Stimulated activated memory B cell treated with anti-CD40 and anti-IgM and Interleukin-4, amounts not matched to agents 10 μg/mL and 1 μg/mL and 100 μg/mL, for 72 hours (primary cell): ENCODE measurements at regions not wholly inside any gene's neighbourhood (a gene's known extent, or its start where the extent isn't known, plus 50 kb on each side); places are given as distances from the start of the nearest gene placed in this dataset.
A peak's percentile ranks its signal among the peaks of the same experiment; 100 is the strongest.
"Not testable (repeated sequence)": the region's sequence is repeated elsewhere in the genome, so short reads cannot be mapped to it uniquely, and the experiment has no call there.

ENCODE experiments used
- ATAC-seq: fragments of 150-1000 bp; cut with Tn5 transposase; 2 replicates; pipeline ENCODE4 v1.10.0; 2021
- H3K27ac Mint-ChIP-seq: one replicate; pipeline ENCODE4 v1.8.0; 2022; ENCODE audit warnings: mild to moderate bottlenecking, mixed read lengths
- H3K27me3 Mint-ChIP-seq: one replicate; pipeline ENCODE4 v1.8.0; 2022; ENCODE audit warnings: mixed read lengths
- H3K36me3 Mint-ChIP-seq: one replicate; pipeline ENCODE4 v1.8.0; 2022; ENCODE audit warnings: mixed read lengths
- H3K4me1 Mint-ChIP-seq: one replicate; pipeline ENCODE4 v1.8.0; 2022; ENCODE audit warnings: mixed read lengths
- H3K4me3 Mint-ChIP-seq: one replicate; pipeline ENCODE4 v1.8.0; 2022; ENCODE audit warnings: mild to moderate bottlenecking, moderate library complexity, mixed read lengths
- H3K9me3 Mint-ChIP-seq: one replicate; pipeline ENCODE4 v1.8.0; 2022; ENCODE audit warnings: mixed read lengths

DNA sequence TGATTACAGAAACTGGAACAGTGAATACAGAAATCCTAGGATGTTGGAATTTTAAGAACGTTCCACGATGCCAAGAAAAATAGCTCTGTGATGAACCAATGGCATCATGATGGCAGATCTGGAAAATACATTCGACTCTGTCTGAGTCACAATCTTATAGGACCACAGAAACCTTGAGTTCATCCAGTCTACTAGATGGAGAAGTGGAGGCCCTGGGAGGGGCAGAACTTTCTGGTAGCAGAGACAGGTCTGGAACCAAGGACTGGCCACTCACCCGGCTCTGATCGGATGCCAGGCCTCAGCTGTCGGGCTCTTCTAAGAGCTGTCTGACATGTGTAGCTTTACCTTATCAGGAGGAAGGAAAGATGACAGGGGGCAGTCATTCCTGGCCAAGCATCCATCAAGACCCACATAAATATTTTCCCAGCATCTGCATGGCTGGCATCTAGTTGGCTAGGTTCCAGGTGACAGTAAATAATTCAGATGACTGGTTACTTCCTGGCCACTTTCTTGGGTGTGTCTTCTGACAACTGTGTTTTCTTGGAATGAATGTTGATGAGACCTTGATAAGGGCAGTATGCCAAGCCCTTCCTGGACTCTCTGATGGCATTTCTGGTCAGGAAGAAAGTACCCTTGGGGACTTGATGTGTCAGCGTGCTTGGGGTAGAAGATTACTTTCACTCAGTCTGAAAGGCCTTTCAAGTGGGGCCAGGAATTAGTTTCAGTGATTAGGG is 72.6 kb upstream of the TRABD2B start:
- Mint-ChIP-seq H3K9me3 (no peaks in the 10 kb centered on the region), H3K4me3 (no peak overlapping the region), H3K4me1 (no peaks in the 10 kb centered on the region), H3K36me3 (no peaks in the 10 kb centered on the region), H3K27me3 (peaks cover 14% of the 10 kb centered on the region), H3K27ac (no peak overlapping the region)
- ATAC-seq, result no peak

DNA sequence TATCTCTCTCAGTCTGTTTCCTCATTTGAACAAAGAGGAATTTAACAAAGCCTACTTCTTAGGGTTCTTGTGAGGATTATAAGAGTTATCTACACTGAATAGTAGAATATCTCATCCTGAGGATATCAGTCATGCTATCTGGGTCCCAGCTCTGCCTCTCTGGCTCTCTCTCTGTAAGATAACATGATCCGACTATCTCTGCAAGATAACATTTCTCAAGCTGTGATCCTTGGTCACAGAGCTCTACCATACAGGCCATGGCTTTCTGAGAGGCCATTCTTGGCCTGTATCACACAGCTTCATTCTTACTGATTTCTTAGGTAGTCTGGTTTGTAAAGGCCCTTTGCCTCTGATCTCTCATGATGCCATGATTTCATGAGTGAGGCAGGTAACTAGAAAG is 71.0 kb upstream of the TRABD2B start:
- Mint-ChIP-seq H3K27ac (no peak overlapping the region), H3K4me3 (no peak overlapping the region), H3K4me1 (no peaks in the 10 kb centered on the region), H3K36me3 (no peaks in the 10 kb centered on the region), H3K9me3 (no peaks in the 10 kb centered on the region), H3K27me3 (peaks cover 14% of the 10 kb centered on the region)
- ATAC-seq, result no peak

- peaks cover 6% of the 10 kb centered on the region for H3K27me3 Mint-ChIP-seq
- no peak for ATAC-seq
- no peaks in the 10 kb centered on the region for H3K36me3 Mint-ChIP-seq
- no peaks in the 10 kb centered on the region for H3K4me1 Mint-ChIP-seq
- no peaks in the 10 kb centered on the region for H3K9me3 Mint-ChIP-seq
- H3K4me3 Mint-ChIP-seq, result no peak overlapping the region
- no peak overlapping the region for H3K27ac Mint-ChIP-seq
Observed at GRCh38 chr1:48066936-48067335, 69.8 kb upstream of the TRABD2B start.

GRCh38 chr1:48064693-48065092 is 67.5 kb upstream of the TRABD2B start:
- not testable (repeated sequence) for H3K4me3 Mint-ChIP-seq, ATAC-seq, H3K4me1 Mint-ChIP-seq, H3K9me3 Mint-ChIP-seq, H3K27me3 Mint-ChIP-seq, H3K27ac Mint-ChIP-seq, H3K36me3 Mint-ChIP-seq

GRCh38 chr1:48062353-48062752 is 65.2 kb upstream of the TRABD2B start:
- Mint-ChIP-seq H3K27me3 (no peaks in the 10 kb centered on the region), H3K27ac (no peak overlapping the region), H3K4me3 (no peak overlapping the region), H3K9me3 (no peaks in the 10 kb centered on the region), H3K36me3 (no peaks in the 10 kb centered on the region), H3K4me1 (no peaks in the 10 kb centered on the region)
- no peak for ATAC-seq

- ATAC-seq, result peak; percentile 50
- H3K27ac Mint-ChIP-seq, result no peak overlapping the region
- H3K36me3 Mint-ChIP-seq, result no peaks in the 10 kb centered on the region
- H3K4me3 Mint-ChIP-seq, result no peak overlapping the region
- no peaks in the 10 kb centered on the region for H3K9me3 Mint-ChIP-seq
- no peaks in the 10 kb centered on the region for H3K27me3 Mint-ChIP-seq
- no peaks in the 10 kb centered on the region for H3K4me1 Mint-ChIP-seq
Observed at GRCh38 chr1:48061162-48062136, 64.3 kb upstream of the TRABD2B start.

- Mint-ChIP-seq H3K27ac (no peak overlapping the region), H3K27me3 (no peaks in the 10 kb centered on the region), H3K9me3 (no peaks in the 10 kb centered on the region), H3K4me3 (no peak overlapping the region), H3K36me3 (no peaks in the 10 kb centered on the region), H3K4me1 (no peaks in the 10 kb centered on the region)
- no peak for ATAC-seq
Observed at GRCh38 chr1:48059289-48059688, 62.1 kb upstream of the TRABD2B start.

DNA sequence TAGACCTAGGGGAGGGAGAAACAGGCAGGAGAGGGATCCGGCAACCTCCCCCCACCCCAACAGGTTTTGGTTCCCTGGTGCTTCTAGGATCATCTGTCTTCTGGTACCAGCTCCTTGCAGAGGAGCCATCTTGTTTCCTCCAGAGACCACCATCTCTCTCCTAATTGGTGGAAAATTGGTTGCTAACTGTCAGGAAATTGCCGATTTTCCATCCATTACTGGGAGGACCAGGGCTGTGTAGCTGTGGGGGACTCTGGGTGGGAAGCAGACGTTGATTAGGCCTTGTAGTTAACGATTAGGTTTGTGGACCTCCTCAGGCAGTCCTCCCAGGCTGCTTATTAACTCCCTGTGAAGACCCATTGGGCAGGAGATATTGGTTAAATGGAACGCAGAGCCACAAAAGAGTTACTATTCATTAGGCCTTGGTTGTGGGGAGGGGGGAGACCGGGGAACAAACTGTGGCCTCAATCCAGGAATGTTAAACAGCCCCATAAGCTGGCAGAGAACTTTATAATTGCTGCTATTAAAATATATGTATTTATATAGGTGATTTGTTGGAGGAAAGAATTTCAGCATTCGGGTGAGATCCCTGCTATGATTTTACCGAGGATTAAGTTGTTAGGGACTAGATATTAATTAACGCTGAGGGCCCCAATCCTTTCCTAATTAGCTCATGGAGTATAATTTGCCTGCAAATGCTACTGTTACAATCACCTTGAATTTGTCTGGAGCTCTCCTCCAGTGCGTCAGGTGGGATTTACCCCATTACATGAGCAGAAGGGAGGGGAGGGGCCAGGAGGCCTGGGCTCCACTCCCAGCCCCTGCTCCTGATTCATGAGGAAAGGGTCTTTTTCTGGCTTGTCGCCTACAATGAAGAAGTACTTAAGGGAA is 61.2 kb upstream of the TRABD2B start:
- H3K4me1 Mint-ChIP-seq, result no peaks in the 10 kb centered on the region
- no peaks in the 10 kb centered on the region for H3K27me3 Mint-ChIP-seq

DNA sequence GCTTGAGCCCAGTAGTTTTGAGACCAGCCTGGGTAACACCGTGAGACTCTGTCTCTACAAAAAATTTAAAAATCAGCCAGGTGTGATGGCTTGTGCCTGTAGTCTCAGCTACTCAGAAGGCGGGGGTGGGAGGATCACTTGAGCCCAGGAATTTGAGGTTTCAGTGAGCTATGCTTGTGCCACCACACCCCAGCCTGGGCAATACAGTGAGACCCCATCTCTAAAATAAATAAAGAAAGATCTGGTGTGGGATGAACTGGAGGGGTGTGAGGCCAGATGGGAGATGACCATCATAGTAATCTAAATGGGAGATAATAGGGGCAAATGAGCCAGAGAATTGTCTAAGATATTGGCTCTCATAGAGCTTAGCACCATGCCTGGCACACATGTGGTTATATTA is 60.1 kb upstream of the TRABD2B start:
- Mint-ChIP-seq H3K4me1 (no peaks in the 10 kb centered on the region), H3K36me3 (no peaks in the 10 kb centered on the region), H3K27me3 (no peaks in the 10 kb centered on the region), H3K4me3 (no peak overlapping the region), H3K27ac (no peak overlapping the region), H3K9me3 (no peaks in the 10 kb centered on the region)
- no peak for ATAC-seq

More for the DNA sequence above, 61.2 kb upstream of the TRABD2B start:
- Mint-ChIP-seq H3K4me3 (no peak overlapping the region), H3K36me3 (no peaks in the 10 kb centered on the region), H3K9me3 (no peaks in the 10 kb centered on the region), H3K27ac (no peak overlapping the region)
- no peak for ATAC-seq

DNA sequence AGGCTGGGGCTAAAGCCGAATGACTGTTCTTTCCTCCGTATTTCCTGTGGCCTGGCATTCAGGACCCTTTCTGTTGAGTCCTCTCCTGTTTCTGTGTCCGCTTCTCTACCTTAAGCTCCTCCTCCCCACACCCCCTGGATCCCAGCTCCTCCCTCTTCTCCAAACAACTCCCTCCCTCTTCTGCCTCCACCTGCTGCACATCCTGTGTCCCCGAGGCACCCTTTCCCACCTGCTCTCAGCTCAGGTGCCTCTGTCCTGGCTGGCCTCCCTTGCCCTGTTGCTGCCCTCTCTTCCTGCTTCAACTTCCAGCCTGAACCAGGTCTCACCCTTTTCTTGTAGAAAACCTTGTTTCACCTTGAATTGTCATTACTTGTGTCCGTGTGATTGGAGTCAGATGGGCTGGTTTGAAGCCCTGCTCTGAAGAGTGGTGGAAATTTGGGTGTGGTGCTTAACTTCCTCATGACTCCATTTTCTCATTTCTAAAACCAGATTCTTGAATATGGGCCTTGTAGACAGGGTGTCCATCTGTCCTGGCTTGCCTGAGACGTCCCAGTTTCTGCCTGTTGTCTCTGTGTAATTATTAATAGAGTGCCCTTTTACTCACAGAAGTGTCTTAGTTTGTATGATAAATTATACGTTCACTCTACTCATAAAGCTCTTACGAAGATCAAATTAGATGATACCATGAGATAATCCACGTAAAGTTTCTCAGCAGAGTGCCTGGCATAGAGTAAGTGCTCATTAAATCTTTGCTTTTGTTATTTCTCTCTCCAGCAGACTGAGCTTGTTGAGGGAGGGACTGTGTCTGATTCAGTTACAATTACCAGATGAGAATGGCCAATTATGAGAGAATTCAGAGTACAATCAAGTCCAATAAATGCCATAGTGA is 58.9 kb upstream of the TRABD2B start:
- no peaks in the 10 kb centered on the region for H3K27me3 Mint-ChIP-seq
- H3K4me3 Mint-ChIP-seq, result no peak overlapping the region
- H3K9me3 Mint-ChIP-seq, result no peaks in the 10 kb centered on the region
- no peak overlapping the region for H3K27ac Mint-ChIP-seq
- no peaks in the 10 kb centered on the region for H3K36me3 Mint-ChIP-seq
- H3K4me1 Mint-ChIP-seq, result no peaks in the 10 kb centered on the region
- no peak for ATAC-seq

GRCh38 chr1:48054232-48054631 is 57.0 kb upstream of the TRABD2B start:
- no peak for ATAC-seq
- H3K4me3 Mint-ChIP-seq, result no peak overlapping the region
- H3K27ac Mint-ChIP-seq, result no peak overlapping the region
- H3K4me1 Mint-ChIP-seq, result no peaks in the 10 kb centered on the region
- no peaks in the 10 kb centered on the region for H3K9me3 Mint-ChIP-seq
- H3K27me3 Mint-ChIP-seq, result no peaks in the 10 kb centered on the region
- no peaks in the 10 kb centered on the region for H3K36me3 Mint-ChIP-seq

DNA sequence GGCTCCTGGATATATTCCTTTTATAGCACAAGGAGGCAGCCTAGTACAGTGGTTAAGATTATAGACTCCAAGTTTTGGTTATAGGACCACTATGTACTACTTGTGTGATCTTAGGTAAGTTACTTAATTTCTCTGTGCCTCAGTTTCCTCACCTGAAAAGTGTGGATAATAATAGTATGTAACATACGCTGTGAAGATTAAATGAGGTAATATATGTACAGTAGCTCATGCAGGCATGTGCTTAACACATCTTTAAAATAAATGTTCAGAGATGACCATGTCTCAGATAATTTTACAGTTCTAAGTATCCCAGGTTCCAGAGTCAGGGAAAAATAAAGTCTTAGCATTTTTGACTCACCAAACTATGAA is 55.7 kb upstream of the TRABD2B start:
- H3K9me3 Mint-ChIP-seq, result no peaks in the 10 kb centered on the region

DNA sequence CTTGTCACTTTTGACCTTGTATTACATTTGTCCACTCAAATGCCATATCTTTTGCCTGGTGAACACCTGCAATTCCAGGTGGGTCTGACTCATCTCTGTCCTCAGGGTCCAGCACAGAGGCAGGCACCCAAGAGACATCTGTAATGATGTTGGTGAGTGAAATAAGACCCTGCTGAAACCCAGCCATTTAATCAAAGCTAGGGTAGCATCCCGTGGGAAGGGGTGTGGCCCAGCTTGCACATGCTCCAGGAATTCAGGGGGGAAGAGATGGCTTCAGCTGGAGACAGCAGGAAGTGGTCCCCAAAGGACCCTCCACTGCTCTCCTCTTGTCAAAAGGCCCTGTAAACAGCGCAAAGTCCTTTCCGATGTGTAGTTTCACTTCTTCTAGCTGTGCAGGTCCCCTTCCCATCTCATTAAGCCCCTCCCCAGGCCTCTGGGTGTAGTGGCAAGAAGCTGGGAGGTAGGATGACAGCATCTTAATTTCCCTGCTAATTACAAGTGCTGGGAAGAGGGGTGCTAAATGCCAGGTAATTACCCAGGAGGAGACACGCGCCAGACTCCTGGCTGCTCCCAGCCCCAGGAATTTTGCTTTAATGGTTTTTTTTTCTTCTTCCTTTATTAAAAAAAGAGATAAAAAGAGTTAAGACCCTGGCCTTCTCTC is 54.4 kb upstream of the TRABD2B start:
- Mint-ChIP-seq H3K9me3 (no peaks in the 10 kb centered on the region), H3K4me3 (no peak overlapping the region), H3K27me3 (peaks cover 17% of the 10 kb centered on the region), H3K4me1 (no peaks in the 10 kb centered on the region), H3K27ac (no peak overlapping the region), H3K36me3 (no peaks in the 10 kb centered on the region)
- ATAC-seq, result no peak

More for the DNA sequence above, 55.7 kb upstream of the TRABD2B start:
- Mint-ChIP-seq H3K36me3 (no peaks in the 10 kb centered on the region), H3K4me3 (no peak overlapping the region), H3K27me3 (peaks cover 8% of the 10 kb centered on the region), H3K27ac (no peak overlapping the region), H3K4me1 (no peaks in the 10 kb centered on the region)
- no peak for ATAC-seq
